ENCODE measurements at regions not wholly inside any gene's neighbourhood (a gene's known extent, or its start where the extent isn't known, plus 50 kb on each side); places are given as distances from the start of the nearest gene placed in this dataset.

GRCh38 chr10:118246332-118247295 lies 95.5 kb downstream of the FAM204A start:
- no peak for DNase-seq

GRCh38 chr10:118243907-118244306 lies 98.2 kb downstream of the FAM204A start:
- no peak for DNase-seq

- peak; percentile 70 for DNase-seq
Observed at GRCh38 chr10:118241229-118242137, 100.6 kb downstream of the FAM204A start.

- no peak for DNase-seq
Observed at GRCh38 chr10:118239236-118239630, 102.9 kb downstream of the FAM204A start.

- no peak for DNase-seq
Observed at GRCh38 chr10:118238573-118239235, 103.4 kb downstream of the FAM204A start.

- DNase-seq = no peak
Observed at GRCh38 chr10:118237930-118238329, 104.2 kb downstream of the FAM204A start.

GRCh38 chr10:118234683-118235082 lies 107.4 kb downstream of the FAM204A start:
- no peak for DNase-seq

- DNase-seq = no peak
Observed at GRCh38 chr10:118220346-118220850, 121.7 kb downstream of the FAM204A start.

- DNase-seq = no peak
Observed at GRCh38 chr10:118218562-118218961, 123.6 kb downstream of the FAM204A start.

- no peak for DNase-seq
Observed at GRCh38 chr10:118216571-118217170, 125.5 kb downstream of the FAM204A start.

- DNase-seq = no peak
Observed at GRCh38 chr10:118216020-118216419, 126.1 kb downstream of the FAM204A start.

- DNase-seq = no peak
Observed at GRCh38 chr10:118214776-118215175, 127.3 kb downstream of the FAM204A start.

GRCh38 chr10:118213436-118213835 lies 128.7 kb downstream of the FAM204A start:
- DNase-seq = no peak

GRCh38 chr10:118210276-118210675 lies 131.8 kb downstream of the FAM204A start:
- DNase-seq = no peak

GRCh38 chr10:118209215-118209614 lies 132.9 kb downstream of the FAM204A start:
- no peak for DNase-seq

GRCh38 chr10:118207470-118208007 lies 134.6 kb downstream of the FAM204A start:
- no peak for DNase-seq

- no peak for DNase-seq
Observed at GRCh38 chr10:118204292-118204943, 137.7 kb downstream of the FAM204A start.

GRCh38 chr10:118203461-118203860 lies 138.7 kb downstream of the FAM204A start:
- DNase-seq = no peak

GRCh38 chr10:118195729-118196128 lies 146.4 kb downstream of the FAM204A start:
- no peak for DNase-seq

GRCh38 chr10:118193642-118194041 lies 146.9 kb upstream of the RAB11FIP2 start:
- DNase-seq = no peak

- no peak for DNase-seq
Observed at GRCh38 chr10:118181021-118181420, 134.3 kb upstream of the RAB11FIP2 start.

All from activated CD4-positive, alpha-beta T cell treated with anti-CD3 and anti-CD28 coated beads, Interleukin-2, Interleukin-6, amounts not matched to agents 100 ng/mL and 50 ng/mL, durations not matched to agents 16 hours and 8 hours (primary cell).